GM10266 (cell line): ENCODE measurements at regions not wholly inside any gene's neighbourhood (a gene's known extent, or its start where the extent isn't known, plus 50 kb on each side); places are given as distances from the start of the nearest gene placed in this dataset.

Source experiments
- DNase-seq: peaks from one replicate; pipeline ENCODE4 v3.0.0; 2012; ENCODE audit errors: extremely low spot score
- TF ChIP-seq, protein P1 (sequence below): IDR thresholded peaks from 2 replicates; pipeline ENCODE4 v1.5.1; 2012; ENCODE audit warnings: mild to moderate bottlenecking, low read depth; ENCODE audit not compliant: control insufficient read depth, insufficient read depth; ENCODE audit errors: missing control alignments

DNA sequence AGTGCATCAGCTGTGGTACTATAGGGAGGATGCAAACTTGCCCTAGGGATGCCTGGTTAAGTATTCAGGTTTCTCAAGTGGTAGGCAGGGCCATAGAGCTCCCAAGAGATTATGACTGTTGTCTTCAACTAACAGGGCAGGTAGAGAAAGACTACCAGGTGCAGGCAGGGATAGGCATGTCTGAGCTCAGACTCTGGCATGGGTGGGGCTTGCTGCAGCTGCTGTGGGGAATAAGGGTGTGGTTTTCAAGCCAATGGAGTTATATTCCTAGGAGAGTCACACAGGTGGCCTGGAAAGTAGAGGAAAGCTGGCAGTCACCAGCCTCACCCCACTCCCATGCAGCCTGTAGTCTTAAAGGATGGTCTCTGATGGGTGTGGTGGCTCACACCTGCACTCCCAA, 673.4 kb upstream of the ADGRL4 start:
- TF ChIP-seq, protein P1, sequence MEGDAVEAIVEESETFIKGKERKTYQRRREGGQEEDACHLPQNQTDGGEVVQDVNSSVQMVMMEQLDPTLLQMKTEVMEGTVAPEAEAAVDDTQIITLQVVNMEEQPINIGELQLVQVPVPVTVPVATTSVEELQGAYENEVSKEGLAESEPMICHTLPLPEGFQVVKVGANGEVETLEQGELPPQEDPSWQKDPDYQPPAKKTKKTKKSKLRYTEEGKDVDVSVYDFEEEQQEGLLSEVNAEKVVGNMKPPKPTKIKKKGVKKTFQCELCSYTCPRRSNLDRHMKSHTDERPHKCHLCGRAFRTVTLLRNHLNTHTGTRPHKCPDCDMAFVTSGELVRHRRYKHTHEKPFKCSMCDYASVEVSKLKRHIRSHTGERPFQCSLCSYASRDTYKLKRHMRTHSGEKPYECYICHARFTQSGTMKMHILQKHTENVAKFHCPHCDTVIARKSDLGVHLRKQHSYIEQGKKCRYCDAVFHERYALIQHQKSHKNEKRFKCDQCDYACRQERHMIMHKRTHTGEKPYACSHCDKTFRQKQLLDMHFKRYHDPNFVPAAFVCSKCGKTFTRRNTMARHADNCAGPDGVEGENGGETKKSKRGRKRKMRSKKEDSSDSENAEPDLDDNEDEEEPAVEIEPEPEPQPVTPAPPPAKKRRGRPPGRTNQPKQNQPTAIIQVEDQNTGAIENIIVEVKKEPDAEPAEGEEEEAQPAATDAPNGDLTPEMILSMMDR, result no peak
- DNase-seq, result no peak

DNA sequence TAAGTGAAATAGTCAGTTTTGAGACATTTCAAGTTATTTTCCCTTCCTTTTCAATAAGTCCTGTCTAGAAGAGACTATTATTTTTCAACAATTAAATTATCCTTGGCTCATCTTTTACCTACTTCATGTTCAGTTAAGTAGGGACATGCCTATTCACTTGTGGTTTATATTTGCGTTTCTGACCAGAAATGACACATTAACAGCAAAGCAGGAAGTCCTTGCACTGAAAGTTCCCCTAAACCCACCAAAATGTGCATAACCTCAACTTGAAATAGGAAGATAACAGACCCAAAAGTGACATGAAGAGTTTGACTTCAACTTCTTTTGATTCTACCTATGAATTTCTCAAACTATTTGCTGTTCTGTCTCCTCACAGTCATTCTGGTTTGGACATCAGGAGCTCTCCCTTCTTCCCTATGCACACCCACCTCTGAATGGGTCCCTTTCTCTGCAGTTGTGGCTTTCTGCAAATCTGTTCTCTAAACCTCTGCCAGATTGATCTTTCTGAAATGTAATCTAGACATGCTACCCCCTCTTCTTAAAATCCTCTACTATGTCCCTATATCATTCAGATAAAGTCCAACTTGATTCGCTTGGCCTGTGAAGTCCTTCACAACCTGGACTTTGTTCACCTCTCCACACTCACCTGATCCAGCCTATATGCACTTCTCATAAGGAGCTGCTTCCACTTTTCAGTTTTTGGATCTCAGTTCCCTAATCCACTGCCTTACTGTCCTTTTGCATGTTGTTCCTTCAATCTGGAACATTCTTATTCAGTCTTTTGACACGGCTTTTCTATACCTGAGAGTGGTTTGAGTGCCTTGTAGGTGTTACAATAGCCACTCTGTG, 661.5 kb upstream of the ADGRL4 start:
- TF ChIP-seq, protein P1, result no peak
- no peak for DNase-seq

DNA sequence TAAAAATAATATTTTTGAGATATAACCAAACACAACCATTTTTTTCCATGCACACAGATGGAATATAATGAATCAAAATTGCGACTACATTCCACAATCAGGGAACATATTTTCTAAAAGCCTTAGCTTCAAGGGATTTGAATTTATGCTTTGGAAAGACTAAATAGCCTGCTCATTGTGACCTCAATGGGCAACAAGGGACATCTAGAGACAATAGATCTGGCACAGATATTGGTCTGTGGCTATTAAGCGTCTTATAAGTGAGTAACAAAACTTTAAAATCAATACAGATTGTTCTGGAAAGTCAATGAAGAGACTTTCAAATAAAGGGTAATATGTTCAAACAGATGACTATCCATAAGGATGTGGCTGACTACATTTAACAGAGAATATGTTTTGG, 660.6 kb upstream of the ADGRL4 start:
- TF ChIP-seq, protein P1, result no peak
- DNase-seq, result no peak

DNA sequence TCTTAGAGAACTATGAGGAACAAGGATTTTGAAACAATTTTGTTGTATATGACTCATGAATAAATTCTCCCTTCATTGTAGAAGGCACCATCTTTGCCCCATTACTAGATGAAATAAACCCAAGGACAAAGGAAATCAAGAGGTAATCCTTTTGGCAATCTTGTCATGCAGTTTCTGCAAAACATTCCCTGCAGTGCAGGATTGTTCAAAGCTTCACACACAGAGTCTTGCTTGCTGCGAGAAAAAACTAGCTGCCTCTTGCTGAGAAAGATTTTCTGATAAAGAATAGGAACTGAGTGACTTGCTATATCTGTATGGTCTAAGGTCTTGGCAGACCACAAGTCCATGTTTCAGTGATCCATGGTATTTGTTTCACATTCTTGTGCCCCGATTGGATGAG, 657.4 kb upstream of the ADGRL4 start:
- DNase-seq, result no peak
- TF ChIP-seq, protein P1, result no peak

DNA sequence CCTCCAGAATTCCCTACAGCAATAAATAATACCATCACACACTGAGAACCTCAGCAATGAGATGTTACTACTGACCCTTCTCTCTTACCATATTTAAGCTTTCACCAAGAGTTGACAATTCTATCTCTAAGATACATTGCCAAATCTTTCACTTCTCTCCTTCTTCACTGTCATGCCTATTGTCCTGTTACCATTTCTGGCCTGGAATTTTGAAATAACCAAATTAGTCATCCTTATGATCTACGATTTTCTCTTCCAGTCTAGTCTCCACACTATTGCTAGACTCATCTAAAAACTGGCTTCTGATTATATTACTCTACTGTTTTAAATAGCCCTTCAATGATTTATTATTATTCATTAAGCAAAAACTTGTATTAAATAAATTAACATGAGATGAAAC, 656.1 kb upstream of the ADGRL4 start:
- no peak for DNase-seq
- TF ChIP-seq, protein P1, result no peak

DNA sequence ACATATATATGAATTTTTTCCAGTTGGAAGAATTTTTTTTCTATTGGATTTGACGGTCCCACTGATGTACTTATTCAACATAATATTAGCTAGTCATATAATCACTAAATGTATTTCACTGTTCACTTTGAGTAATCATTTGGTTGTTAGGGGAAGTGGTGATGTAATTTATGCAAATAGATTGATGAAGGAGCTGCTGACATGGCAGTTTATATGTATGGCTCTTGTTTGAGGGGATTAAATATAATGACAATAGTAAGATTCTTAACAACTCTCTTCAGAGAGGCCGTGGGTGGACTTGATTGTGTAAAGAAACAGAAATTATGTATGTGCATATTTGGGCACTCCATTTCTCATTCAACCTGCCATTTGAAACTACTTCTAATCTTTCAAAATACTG, 653.6 kb upstream of the ADGRL4 start:
- TF ChIP-seq, protein P1, result no peak
- no peak for DNase-seq

DNA sequence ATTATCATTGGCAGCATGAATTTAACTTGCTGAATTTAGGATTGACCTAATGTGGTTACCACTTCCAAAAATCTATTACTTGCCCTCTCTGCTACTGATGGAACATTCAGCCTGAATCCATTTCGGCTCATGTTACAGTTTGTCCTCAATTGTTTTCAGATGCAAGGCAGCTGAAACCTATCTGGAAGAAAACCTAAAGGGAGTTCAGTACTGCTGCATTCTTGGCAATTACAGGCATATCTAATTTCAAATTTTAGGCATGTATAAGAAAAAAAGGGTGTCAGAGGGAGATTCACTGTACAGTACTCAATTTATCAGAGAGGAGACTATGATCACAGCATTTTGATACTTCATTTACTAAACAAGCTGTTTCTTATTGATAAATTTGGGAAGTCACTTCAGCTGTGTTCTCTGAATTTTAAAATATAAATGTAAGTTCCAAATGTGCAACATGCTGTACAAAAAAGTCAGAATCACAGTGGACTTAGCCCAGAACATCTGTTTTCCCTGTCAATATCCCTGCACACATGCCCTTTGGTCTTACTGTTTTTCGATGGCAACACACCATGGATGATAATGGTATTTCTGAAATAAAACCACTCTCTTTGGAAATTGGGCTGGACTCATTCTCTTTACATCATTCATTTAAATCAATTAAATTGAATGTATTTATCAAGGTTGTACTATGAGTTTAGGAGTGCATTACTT, 651.6 kb upstream of the ADGRL4 start:
- no peak for DNase-seq
- TF ChIP-seq, protein P1, result no peak
